ENCODE measurements at regions not wholly inside any gene's neighbourhood (a gene's known extent, or its start where the extent isn't known, plus 50 kb on each side); places are given as distances from the start of the nearest gene placed in this dataset.

DNA sequence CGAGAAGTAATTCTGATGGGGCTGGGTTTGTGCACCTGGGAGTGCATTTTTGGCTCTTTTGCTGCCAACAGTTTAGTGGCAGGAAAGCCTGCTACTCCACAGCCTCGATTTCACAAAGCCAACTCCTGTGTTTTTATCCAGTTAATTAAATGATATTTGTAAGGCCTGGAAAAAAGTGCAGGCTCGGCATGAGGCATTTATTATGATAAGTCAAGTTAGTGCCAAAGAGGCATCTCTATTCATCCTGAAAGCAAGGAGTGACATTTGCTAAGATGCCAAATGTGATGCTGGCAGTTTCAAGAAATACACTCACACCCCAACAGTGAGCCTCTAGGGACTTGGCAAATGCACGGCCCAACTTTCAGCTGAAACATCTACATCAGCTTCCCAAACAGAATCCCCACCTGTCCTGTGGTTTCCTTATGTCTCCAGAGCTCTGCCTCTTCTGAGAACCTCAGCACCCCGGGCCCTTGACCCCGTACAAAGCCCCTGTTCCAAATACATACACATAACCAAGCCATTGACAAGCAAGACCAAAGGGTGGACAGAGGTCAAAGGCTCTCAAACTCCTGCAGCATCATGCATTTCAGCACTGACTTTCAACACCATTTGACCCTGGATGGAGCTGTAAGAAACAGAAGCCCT, 955.1 kb upstream of the TMEM132C start:
- no peaks in the 10 kb centered on the region for H3K27me3 ChIP-seq (ENCODE audit: insufficient read depth, low read depth, low read length)
- H3K9ac ChIP-seq (ENCODE audit: low read length) = no peak overlapping the region
- no peak overlapping the region for H3K27ac ChIP-seq (ENCODE audit: low read length)
- no peaks in the 10 kb centered on the region for H3F3A ChIP-seq (ENCODE audit: insufficient read depth, low read length, poor library complexity, severe bottlenecking)
- H3K4me2 ChIP-seq (ENCODE audit: low read length) = no peak overlapping the region
- peaks cover 6% of the 10 kb centered on the region for H3K9me3 ChIP-seq (ENCODE audit: low read length)
- no peak overlapping the region for H3K4me3 ChIP-seq (ENCODE audit: low read length)
- H2AFZ ChIP-seq (ENCODE audit: low read depth, low read length) = no peak overlapping the region
- H4K20me1 ChIP-seq (ENCODE audit: insufficient read depth) = no peaks in the 10 kb centered on the region
- TF ChIP-seq, protein P1, sequence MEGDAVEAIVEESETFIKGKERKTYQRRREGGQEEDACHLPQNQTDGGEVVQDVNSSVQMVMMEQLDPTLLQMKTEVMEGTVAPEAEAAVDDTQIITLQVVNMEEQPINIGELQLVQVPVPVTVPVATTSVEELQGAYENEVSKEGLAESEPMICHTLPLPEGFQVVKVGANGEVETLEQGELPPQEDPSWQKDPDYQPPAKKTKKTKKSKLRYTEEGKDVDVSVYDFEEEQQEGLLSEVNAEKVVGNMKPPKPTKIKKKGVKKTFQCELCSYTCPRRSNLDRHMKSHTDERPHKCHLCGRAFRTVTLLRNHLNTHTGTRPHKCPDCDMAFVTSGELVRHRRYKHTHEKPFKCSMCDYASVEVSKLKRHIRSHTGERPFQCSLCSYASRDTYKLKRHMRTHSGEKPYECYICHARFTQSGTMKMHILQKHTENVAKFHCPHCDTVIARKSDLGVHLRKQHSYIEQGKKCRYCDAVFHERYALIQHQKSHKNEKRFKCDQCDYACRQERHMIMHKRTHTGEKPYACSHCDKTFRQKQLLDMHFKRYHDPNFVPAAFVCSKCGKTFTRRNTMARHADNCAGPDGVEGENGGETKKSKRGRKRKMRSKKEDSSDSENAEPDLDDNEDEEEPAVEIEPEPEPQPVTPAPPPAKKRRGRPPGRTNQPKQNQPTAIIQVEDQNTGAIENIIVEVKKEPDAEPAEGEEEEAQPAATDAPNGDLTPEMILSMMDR (IDR thresholded peaks at IDR 0.05; ENCODE audit: poor library complexity, severe bottlenecking) = no peak
- TF ChIP-seq SMC3 (conservative IDR thresholded peaks at IDR 0.05; ENCODE audit: poor library complexity) (no peak), TAF1 (IDR thresholded peaks at IDR 0.05; ENCODE audit: low read depth) (no peak), EZH2 (IDR thresholded peaks at IDR 0.05; ENCODE audit: borderline replicate concordance, insufficient read depth, low read length, poor library complexity, severe bottlenecking) (no peak), MXI1 (conservative IDR thresholded peaks at IDR 0.05; ENCODE audit: poor library complexity, severe bottlenecking) (no peak), EP300 (conservative IDR thresholded peaks at IDR 0.05; ENCODE audit: poor library complexity, severe bottlenecking) (no peak), POLR2AphosphoS5 (IDR thresholded peaks at IDR 0.05) (no peak), RAD21 (conservative IDR thresholded peaks at IDR 0.05) (no peak)
- TF ChIP-seq, protein P2, sequence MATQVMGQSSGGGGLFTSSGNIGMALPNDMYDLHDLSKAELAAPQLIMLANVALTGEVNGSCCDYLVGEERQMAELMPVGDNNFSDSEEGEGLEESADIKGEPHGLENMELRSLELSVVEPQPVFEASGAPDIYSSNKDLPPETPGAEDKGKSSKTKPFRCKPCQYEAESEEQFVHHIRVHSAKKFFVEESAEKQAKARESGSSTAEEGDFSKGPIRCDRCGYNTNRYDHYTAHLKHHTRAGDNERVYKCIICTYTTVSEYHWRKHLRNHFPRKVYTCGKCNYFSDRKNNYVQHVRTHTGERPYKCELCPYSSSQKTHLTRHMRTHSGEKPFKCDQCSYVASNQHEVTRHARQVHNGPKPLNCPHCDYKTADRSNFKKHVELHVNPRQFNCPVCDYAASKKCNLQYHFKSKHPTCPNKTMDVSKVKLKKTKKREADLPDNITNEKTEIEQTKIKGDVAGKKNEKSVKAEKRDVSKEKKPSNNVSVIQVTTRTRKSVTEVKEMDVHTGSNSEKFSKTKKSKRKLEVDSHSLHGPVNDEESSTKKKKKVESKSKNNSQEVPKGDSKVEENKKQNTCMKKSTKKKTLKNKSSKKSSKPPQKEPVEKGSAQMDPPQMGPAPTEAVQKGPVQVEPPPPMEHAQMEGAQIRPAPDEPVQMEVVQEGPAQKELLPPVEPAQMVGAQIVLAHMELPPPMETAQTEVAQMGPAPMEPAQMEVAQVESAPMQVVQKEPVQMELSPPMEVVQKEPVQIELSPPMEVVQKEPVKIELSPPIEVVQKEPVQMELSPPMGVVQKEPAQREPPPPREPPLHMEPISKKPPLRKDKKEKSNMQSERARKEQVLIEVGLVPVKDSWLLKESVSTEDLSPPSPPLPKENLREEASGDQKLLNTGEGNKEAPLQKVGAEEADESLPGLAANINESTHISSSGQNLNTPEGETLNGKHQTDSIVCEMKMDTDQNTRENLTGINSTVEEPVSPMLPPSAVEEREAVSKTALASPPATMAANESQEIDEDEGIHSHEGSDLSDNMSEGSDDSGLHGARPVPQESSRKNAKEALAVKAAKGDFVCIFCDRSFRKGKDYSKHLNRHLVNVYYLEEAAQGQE (IDR thresholded peaks at IDR 0.05; ENCODE audit: borderline replicate concordance) = no peak
- no peaks in the 10 kb centered on the region for H3K79me2 ChIP-seq (replicated peaks; ENCODE audit: insufficient read depth, low read length)
- no peaks in the 10 kb centered on the region for H3K36me3 ChIP-seq (ENCODE audit: insufficient read depth, low read length)
- no peaks in the 10 kb centered on the region for H3K9me2 ChIP-seq (ENCODE audit: insufficient read depth, low read length)

DNA sequence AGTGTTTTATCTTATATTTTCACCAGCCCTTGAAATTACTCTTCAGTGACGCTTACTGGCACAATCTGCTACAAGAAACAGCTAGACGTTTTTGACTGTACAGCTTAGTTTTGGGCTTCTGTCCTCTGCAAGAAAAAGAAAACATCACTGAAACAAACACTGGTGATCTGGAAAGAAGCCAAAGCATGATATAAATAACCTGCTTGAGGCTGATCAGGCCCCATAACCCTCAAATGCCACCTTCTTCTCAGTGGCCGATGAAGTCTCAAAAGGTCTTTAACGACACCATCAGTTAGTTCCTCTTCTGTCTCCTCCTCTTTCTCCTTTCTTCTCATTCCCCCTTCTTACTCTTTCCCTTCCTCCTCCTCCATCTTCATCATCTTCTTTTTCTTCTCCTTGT, 942.3 kb upstream of the TMEM132C start:
- TF ChIP-seq POLR2AphosphoS5 (IDR thresholded peaks at IDR 0.05) (no peak), RAD21 (conservative IDR thresholded peaks at IDR 0.05) (no peak), TAF1 (IDR thresholded peaks at IDR 0.05; ENCODE audit: low read depth) (no peak), EP300 (conservative IDR thresholded peaks at IDR 0.05; ENCODE audit: poor library complexity, severe bottlenecking) (no peak), SMC3 (conservative IDR thresholded peaks at IDR 0.05; ENCODE audit: poor library complexity) (no peak), MXI1 (conservative IDR thresholded peaks at IDR 0.05; ENCODE audit: poor library complexity, severe bottlenecking) (no peak)
- TF ChIP-seq, protein P2 (IDR thresholded peaks at IDR 0.05; ENCODE audit: borderline replicate concordance) = no peak
- TF ChIP-seq, protein P1 (IDR thresholded peaks at IDR 0.05; ENCODE audit: poor library complexity, severe bottlenecking) = no peak
- H3K4me3 ChIP-seq (ENCODE audit: low read length) = no peak overlapping the region
- no peaks in the 10 kb centered on the region for H3K9me2 ChIP-seq (ENCODE audit: insufficient read depth, low read length)
- no peaks in the 10 kb centered on the region for H3K79me2 ChIP-seq (replicated peaks; ENCODE audit: insufficient read depth, low read length)
- H3K4me2 ChIP-seq (ENCODE audit: low read length) = no peak overlapping the region
- H3K9ac ChIP-seq (ENCODE audit: low read length) = no peak overlapping the region
- H4K20me1 ChIP-seq (ENCODE audit: insufficient read depth) = no peaks in the 10 kb centered on the region
- H3F3A ChIP-seq (ENCODE audit: insufficient read depth, low read length, poor library complexity, severe bottlenecking) = no peaks in the 10 kb centered on the region
- H3K27ac ChIP-seq (ENCODE audit: low read length) = no peak overlapping the region
- H3K9me3 ChIP-seq (ENCODE audit: low read length) = no peaks in the 10 kb centered on the region
- no peak overlapping the region for H2AFZ ChIP-seq (ENCODE audit: low read depth, low read length)
- no peaks in the 10 kb centered on the region for H3K36me3 ChIP-seq (ENCODE audit: insufficient read depth, low read length)
- H3K27me3 ChIP-seq (ENCODE audit: insufficient read depth, low read depth, low read length) = no peaks in the 10 kb centered on the region
